HEK293 (cell line): ENCODE measurements at regions not wholly inside any gene's neighbourhood (a gene's known extent, or its start where the extent isn't known, plus 50 kb on each side); places are given as distances from the start of the nearest gene placed in this dataset.

Source experiments
- CTCF ChIA-PET: fragments of 350-600 bp; formaldehyde crosslinking; extraction: SDS; loops from one replicate; lab custom pipeline; 2021; ENCODE audit warnings: antibody characterized with exemption; lab: Yijun Ruan, JAX
- POLR2A ChIA-PET: fragments of 300-600 bp; formaldehyde crosslinking; extraction: SDS; loops from one replicate; lab custom pipeline; 2020; ENCODE audit warnings: antibody characterized with exemption, inconsistent platforms; lab: Yijun Ruan, JAX
- H3K27ac ChIP-seq: fragments of 200-500 bp; sonication (Bioruptor generic); 2 replicates; pipeline ENCODE4 v1.5.1; 2014; ENCODE audit warnings: low read depth, low read length, control low read depth, inconsistent platforms; ENCODE audit errors: extremely low read depth
- H3K36me3 ChIP-seq, 2 experiments: fragments of 200-500 bp in 1 of 2; sonication (Bioruptor generic) in 1 of 2; 1 replicate in 1 of 2; 2 replicates in 1 of 2; pipeline ENCODE4 v1.5.1; 2014 to 2017; ENCODE audit warnings: inconsistent platforms in 2 of 2, low read length in 2 of 2; ENCODE audit not compliant: control insufficient read depth in 2 of 2, insufficient read depth in 1 of 2
- H3K4me1 ChIP-seq: fragments of 200-500 bp; sonication (Bioruptor generic); 2 replicates; pipeline ENCODE4 v1.5.1; 2014; ENCODE audit warnings: mild to moderate bottlenecking, low read length, inconsistent platforms; ENCODE audit not compliant: control insufficient read depth, insufficient read depth
- H3K4me3 ChIP-seq: 2 replicates; pipeline ENCODE4 v1.5.1; 2011; ENCODE audit warnings: low read depth, mild to moderate bottlenecking, control low read depth, low read length, moderate library complexity
- H3K9me3 ChIP-seq: fragments of 200-500 bp; sonication (Bioruptor generic); 2 replicates; pipeline ENCODE4 v1.5.1; 2014; ENCODE audit warnings: low read depth, low read length, inconsistent platforms; ENCODE audit not compliant: control insufficient read depth, insufficient read depth
- ELK4 ChIP-seq: IDR thresholded peaks from 2 replicates; pipeline ENCODE4 v1.6.1; 2011; ENCODE audit warnings: mild to moderate bottlenecking, low read depth, low read length, borderline replicate concordance
- GLI2 ChIP-seq: fragments of 450-650 bp; formaldehyde crosslinking; IDR thresholded peaks from 2 replicates; pipeline ENCODE4; 2017; ENCODE audit warnings: missing biosample characterization, missing genetic modification characterization, low read depth, borderline replicate concordance
- IKZF3 ChIP-seq: fragments of 450-650 bp; IDR thresholded peaks from 2 replicates; pipeline ENCODE4 v1.5.0; 2018; ENCODE audit warnings: missing biosample characterization, mild to moderate bottlenecking, missing genetic modification characterization, moderate library complexity
- KLF10 ChIP-seq: fragments of 450-650 bp; IDR thresholded peaks from 2 replicates; pipeline ENCODE4 v1.5.1; 2018; ENCODE audit warnings: missing biosample characterization, mild to moderate bottlenecking, missing genetic modification characterization
- KLF17 ChIP-seq: fragments of 450-650 bp; formaldehyde crosslinking; IDR thresholded peaks from 2 replicates; pipeline ENCODE4 v1.5.1; 2016; ENCODE audit warnings: missing biosample characterization, missing genetic modification characterization
- KLF7 ChIP-seq: fragments of 450-650 bp; formaldehyde crosslinking; IDR thresholded peaks from 2 replicates; pipeline ENCODE4 v1.5.1; 2016; ENCODE audit warnings: missing biosample characterization, missing genetic modification characterization, borderline replicate concordance
- KLF8 ChIP-seq: fragments of 450-650 bp; formaldehyde crosslinking; IDR thresholded peaks from 2 replicates; pipeline ENCODE4 v1.5.1; 2016; ENCODE audit warnings: missing biosample characterization, missing genetic modification characterization
- PRDM1 ChIP-seq: fragments of 450-650 bp; formaldehyde crosslinking; IDR thresholded peaks from 2 replicates; pipeline ENCODE4; 2016; ENCODE audit warnings: missing biosample characterization, missing genetic modification characterization
- PRDM10 ChIP-seq: fragments of 450-650 bp; formaldehyde crosslinking; IDR thresholded peaks from 2 replicates; pipeline ENCODE4 v1.5.1; 2016; ENCODE audit warnings: missing biosample characterization, missing genetic modification characterization
- YY2 ChIP-seq: fragments of 450-650 bp; formaldehyde crosslinking; IDR thresholded peaks from 2 replicates; pipeline ENCODE4 v1.5.1; 2016; ENCODE audit warnings: missing biosample characterization, missing genetic modification characterization
- ZBTB20 ChIP-seq: fragments of 450-650 bp; formaldehyde crosslinking; IDR thresholded peaks from 2 replicates; pipeline ENCODE4 v1.5.1; 2016; ENCODE audit warnings: missing biosample characterization, missing genetic modification characterization
- ZFP41 ChIP-seq: fragments of 450-650 bp; formaldehyde crosslinking; IDR thresholded peaks from 2 replicates; pipeline ENCODE4 v1.5.1; 2016; ENCODE audit warnings: missing biosample characterization, missing genetic modification characterization, borderline replicate concordance
- ZNF138 ChIP-seq: fragments of 450-650 bp; formaldehyde crosslinking; IDR thresholded peaks from 2 replicates; pipeline ENCODE4 v1.5.1; 2016; ENCODE audit warnings: missing biosample characterization, missing genetic modification characterization, borderline replicate concordance
- ZNF155 ChIP-seq: fragments of 450-650 bp; formaldehyde crosslinking; IDR thresholded peaks from 2 replicates; pipeline ENCODE4 v1.5.1; 2016; ENCODE audit warnings: missing biosample characterization, missing genetic modification characterization
- ZNF274 ChIP-seq, 2 experiments: fragments of 200-500 bp in 1 of 2; fragments of 450-650 bp in 1 of 2; sonication (Bioruptor generic) in 1 of 2; formaldehyde crosslinking in 1 of 2; IDR thresholded peaks; 2 replicates each; pipeline versions ENCODE4 v1.5.1 to v1.6.1; 2014 to 2016; ENCODE audit warnings: borderline replicate concordance in 1 of 2, inconsistent platforms in 1 of 2, low read length in 1 of 2, missing biosample characterization in 1 of 2, missing genetic modification characterization in 1 of 2
- ZNF398 ChIP-seq: fragments of 450-650 bp; formaldehyde crosslinking; IDR thresholded peaks from 2 replicates; pipeline ENCODE4 v1.5.1; 2017; ENCODE audit warnings: missing biosample characterization, missing genetic modification characterization
- ZNF529 ChIP-seq: fragments of 450-650 bp; formaldehyde crosslinking; IDR thresholded peaks from 2 replicates; pipeline ENCODE4 v1.5.1; 2017; ENCODE audit warnings: missing genetic modification characterization, missing biosample characterization; ENCODE audit not compliant: insufficient replicate concordance
- ZNF555 ChIP-seq: fragments of 450-650 bp; formaldehyde crosslinking; conservative IDR thresholded peaks from 2 replicates; pipeline ENCODE4 v1.5.1; 2017; ENCODE audit warnings: missing biosample characterization, mild to moderate bottlenecking, missing genetic modification characterization, inconsistent platforms
- ZNF571 ChIP-seq: fragments of 450-650 bp; formaldehyde crosslinking; IDR thresholded peaks from 2 replicates; pipeline ENCODE4 v1.5.0; 2017; ENCODE audit warnings: missing biosample characterization, missing genetic modification characterization
- ZNF621 ChIP-seq: fragments of 450-650 bp; formaldehyde crosslinking; IDR thresholded peaks from 2 replicates; pipeline ENCODE4 v1.5.1; 2017; ENCODE audit warnings: missing biosample characterization, missing genetic modification characterization
- ZNF623 ChIP-seq: fragments of 450-650 bp; formaldehyde crosslinking; IDR thresholded peaks from 2 replicates; pipeline ENCODE4 v1.5.1; 2016; ENCODE audit warnings: missing biosample characterization, missing genetic modification characterization
- ZNF677 ChIP-seq: fragments of 450-650 bp; IDR thresholded peaks from 2 replicates; pipeline ENCODE4 v1.5.0; 2018; ENCODE audit warnings: missing biosample characterization, mild to moderate bottlenecking, missing genetic modification characterization, moderate library complexity
- ZNF830 ChIP-seq: fragments of 450-650 bp; IDR thresholded peaks from 2 replicates; pipeline ENCODE4 v1.5.0; 2018; ENCODE audit warnings: missing biosample characterization, missing genetic modification characterization, low read depth, mild to moderate bottlenecking, moderate library complexity
- ZNF837 ChIP-seq: fragments of 450-650 bp; formaldehyde crosslinking; IDR thresholded peaks from 2 replicates; pipeline ENCODE4 v1.5.1; 2016; ENCODE audit warnings: missing biosample characterization, missing genetic modification characterization
- ZSCAN18 ChIP-seq: fragments of 450-650 bp; formaldehyde crosslinking; IDR thresholded peaks from 2 replicates; pipeline ENCODE4 v1.5.1; 2016; ENCODE audit warnings: missing biosample characterization, missing genetic modification characterization
- ZXDB ChIP-seq: fragments of 450-650 bp; formaldehyde crosslinking; IDR thresholded peaks from 2 replicates; pipeline ENCODE4 v1.5.1; 2016; ENCODE audit warnings: missing biosample characterization, missing genetic modification characterization

- ChIA-PET POLR2A (no interaction called here), CTCF (no interaction called here)
Measured at GRCh38 chr5:158553962-158554336, 545.8 kb downstream of the EBF1 start.

GRCh38 chr5:158553195-158553961 is 546.3 kb downstream of the EBF1 start:
- Histone ChIP-seq H3K36me3 (no peaks in the 10 kb centered on the region), H3K4me1 (no peaks in the 10 kb centered on the region), H3K27ac (no peak overlapping the region), H3K9me3 (no peaks in the 10 kb centered on the region), H3K4me3 (no peak overlapping the region)
- POLR2A ChIA-PET, result no interaction called here
- CTCF ChIA-PET, result no interaction called here
- TF ChIP-seq KLF8 (tag by site-specific recombination) (no peak), GLI2 (tag by site-specific recombination) (no peak), ZFP41 (tag by site-specific recombination) (no peak), ZNF571 (tag by site-specific recombination) (no peak), ZNF623 (tag by site-specific recombination) (no peak), ZNF830 (tag by site-specific recombination) (no peak), ZNF677 (tag by site-specific recombination) (no peak), PRDM10 (no peak), YY2 (tag by site-specific recombination) (no peak), ZNF274 (IDR thresholded peaks at IDR 0.05; ENCODE audit: low read length) (no peak), ZNF274 (tag by site-specific recombination; IDR thresholded peaks at IDR 0.05; ENCODE audit: borderline replicate concordance) (no peak), ELK4 (no peak), ZSCAN18 (no peak), ZNF555 (tag by site-specific recombination) (no peak)

More at GRCh38 chr5:158553962-158554336, 545.8 kb downstream of the EBF1 start:
- Histone ChIP-seq H3K27ac (no peak overlapping the region), H3K4me1 (no peaks in the 10 kb centered on the region), H3K9me3 (no peaks in the 10 kb centered on the region), H3K4me3 (no peak overlapping the region), H3K36me3 (no peaks in the 10 kb centered on the region)
- TF ChIP-seq KLF10 (tag by site-specific recombination), result no peak
- no peak for TF ChIP-seq KLF8 (tag by site-specific recombination)
- TF ChIP-seq ZNF138 (tag by site-specific recombination), result no peak
- TF ChIP-seq ZXDB (tag by site-specific recombination), result no peak
- TF ChIP-seq KLF17 (tag by site-specific recombination), result no peak
- TF ChIP-seq KLF7 (tag by site-specific recombination), result no peak
- TF ChIP-seq ZNF155 (tag by site-specific recombination), result no peak
- TF ChIP-seq ZBTB20, result no peak
- TF ChIP-seq ZNF837 (tag by site-specific recombination), result no peak
- TF ChIP-seq PRDM1 (tag by site-specific recombination), result no peak
- no peak for TF ChIP-seq IKZF3
- no peak for TF ChIP-seq ZNF529 (tag by site-specific recombination)
- no peak for TF ChIP-seq ZNF621 (tag by site-specific recombination)
- TF ChIP-seq ZNF398 (tag by site-specific recombination), result no peak
